H1 (cell line): ENCODE measurements at regions not wholly inside any gene's neighbourhood (a gene's known extent, or its start where the extent isn't known, plus 50 kb on each side); places are given as distances from the start of the nearest gene placed in this dataset.

Experiments used
- CTCF ChIA-PET: fragments of 300-600 bp; sonication (Branson Sonifier 250); formaldehyde crosslinking; loops from one replicate; lab custom pipeline; 2021; ENCODE audit not compliant: partially characterized antibody; lab: Charles Lee
- POLR2A ChIA-PET: fragments of 300-600 bp; sonication (Branson Sonifier 250); formaldehyde crosslinking; loops from one replicate; lab custom pipeline; 2021; ENCODE audit warnings: inconsistent platforms; ENCODE audit not compliant: partially characterized antibody; lab: Charles Lee
- DNase-seq, 2 experiments: peaks; one replicate each; pipeline versions ENCODE4 v3.0.0 to v3.0.0-alpha.2; 2010 to 2022; ENCODE audit warnings: low spot score in 2 of 2, low read depth in 1 of 2, mixed read lengths in 1 of 2
- FAIRE-seq: peaks from 2 replicates; lab custom pipeline; 2011; peaks lifted over from hg19 to GRCh38; lab: Jason Lieb, UNC
- H2AFZ ChIP-seq: 2 replicates; pipeline ENCODE4 v1.8.1; 2012; ENCODE audit warnings: low read length, inconsistent platforms
- H2AK5ac ChIP-seq: 2 replicates; pipeline ENCODE4 v1.6.1; 2013; ENCODE audit warnings: low read depth, low read length
- H2BK120ac ChIP-seq: replicated peaks from 2 replicates; pipeline ENCODE3; 2013; ENCODE audit warnings: low read depth, low read length, inconsistent platforms
- H2BK12ac ChIP-seq: 2 replicates; pipeline ENCODE4 v1.6.1; 2013; ENCODE audit warnings: low read depth, low read length
- H2BK15ac ChIP-seq: 2 replicates; pipeline ENCODE4 v1.6.1; 2013; ENCODE audit warnings: low read length
- H2BK20ac ChIP-seq: 2 replicates; pipeline ENCODE4 v1.6.1; 2013; ENCODE audit warnings: low read length
- H2BK5ac ChIP-seq: 2 replicates; pipeline ENCODE4 v1.6.1; 2013; ENCODE audit warnings: low read depth, low read length
- H3K14ac ChIP-seq: 2 replicates; pipeline ENCODE4 v1.6.1; 2013; ENCODE audit warnings: inconsistent platforms; ENCODE audit not compliant: insufficient read length
- H3K18ac ChIP-seq: 2 replicates; pipeline ENCODE4 v1.6.1; 2013; ENCODE audit warnings: low read length; ENCODE audit errors: extremely low read depth
- H3K23ac ChIP-seq: 2 replicates; pipeline ENCODE4 v1.6.1; 2013; ENCODE audit warnings: inconsistent platforms; ENCODE audit not compliant: insufficient read length
- H3K23me2 ChIP-seq: 2 replicates; pipeline ENCODE4 v1.6.1; 2013; ENCODE audit warnings: low read depth, low read length
- H3K27ac ChIP-seq: 2 replicates; pipeline ENCODE4 v1.6.1; 2011; ENCODE audit warnings: low read depth, low read length, inconsistent platforms
- H3K27me3 ChIP-seq, 4 experiments: replicated peaks in 1 of 4; 1 replicate in 1 of 4; 2 replicates in 3 of 4; pipeline versions ENCODE4 v1.6.1 to v1.8.1; 2011 to 2013; ENCODE audit warnings: low read length in 3 of 4, mild to moderate bottlenecking in 3 of 4, inconsistent platforms in 2 of 4, mixed read lengths in 2 of 4, moderate library complexity in 1 of 4; ENCODE audit not compliant: control insufficient read depth in 3 of 4, insufficient read depth in 3 of 4; ENCODE audit errors: extremely low read depth in 1 of 4
- H3K36me3 ChIP-seq, 4 experiments: 2 replicates each; pipeline versions ENCODE4 v1.6.1 to v1.8.1; 2011 to 2013; ENCODE audit warnings: mild to moderate bottlenecking in 4 of 4, low read length in 3 of 4, moderate library complexity in 2 of 4, control low read depth in 1 of 4, inconsistent platforms in 1 of 4; ENCODE audit not compliant: insufficient read depth in 4 of 4, control insufficient read depth in 2 of 4
- H3K4ac ChIP-seq: replicated peaks from 2 replicates; pipeline ENCODE3; 2013; ENCODE audit warnings: low read length, low read depth, mixed read lengths, inconsistent platforms; ENCODE audit not compliant: insufficient read length
- H3K4me1 ChIP-seq, 4 experiments: replicated peaks in 1 of 4; 1 replicate in 1 of 4; 2 replicates in 3 of 4; pipeline versions ENCODE4 v1.6.1 to v1.8.1; 2011 to 2013; ENCODE audit warnings: low read length in 3 of 4, inconsistent platforms in 2 of 4, mixed read lengths in 1 of 4; ENCODE audit not compliant: insufficient read depth in 4 of 4, control insufficient read depth in 3 of 4
- H3K4me2 ChIP-seq, 2 experiments: 2 replicates each; pipeline versions ENCODE4 v1.6.1 to v1.8.1; 2011 to 2013; ENCODE audit warnings: low read depth in 2 of 2, low read length in 2 of 2, control low read depth in 1 of 2, inconsistent platforms in 1 of 2, mild to moderate bottlenecking in 1 of 2; ENCODE audit not compliant: insufficient read depth in 1 of 2
- H3K4me3 ChIP-seq, 4 experiments: fragments of 200-600, 300-600 bp in 1 of 4; sonication (generic), shearing (Covaris generic), sonication (Bioruptor Twin) in 1 of 4; 2 replicates each; pipeline versions ENCODE4 v1.5.1 to v1.8.1; 2011 to 2016; ENCODE audit warnings: low read length in 4 of 4, low read depth in 3 of 4, control low read depth in 2 of 4, inconsistent platforms in 2 of 4, mild to moderate bottlenecking in 2 of 4, mixed read lengths in 1 of 4, moderate library complexity in 1 of 4; ENCODE audit not compliant: insufficient read depth in 2 of 4; ENCODE audit errors: extremely low read depth in 1 of 4
- H3K56ac ChIP-seq: replicated peaks from 2 replicates; pipeline ENCODE3; 2013; ENCODE audit warnings: low read depth, mild to moderate bottlenecking, mixed read lengths, low read length, inconsistent platforms; ENCODE audit not compliant: insufficient read length
- H3K79me1 ChIP-seq: 2 replicates; pipeline ENCODE4 v1.6.1; 2013; ENCODE audit warnings: low read depth, low read length, control low read depth
- H3K79me2 ChIP-seq, 2 experiments: 2 replicates each; pipeline versions ENCODE4 v1.6.1 to v1.8.1; 2012 to 2013; ENCODE audit warnings: low read length in 2 of 2, mild to moderate bottlenecking in 2 of 2, inconsistent platforms in 1 of 2; ENCODE audit not compliant: insufficient read depth in 2 of 2, control insufficient read depth in 1 of 2
- H3K9ac ChIP-seq, 4 experiments: replicated peaks in 1 of 4; 1 replicate in 1 of 4; 2 replicates in 3 of 4; pipeline versions ENCODE4 v1.6.1 to v1.8.1; 2011 to 2013; ENCODE audit warnings: low read depth in 3 of 4, low read length in 3 of 4, control low read depth in 2 of 4, mild to moderate bottlenecking in 2 of 4, moderate library complexity in 2 of 4, inconsistent platforms in 1 of 4; ENCODE audit errors: extremely low read depth in 1 of 4
- H3K9me3 ChIP-seq, 2 experiments: 2 replicates each; pipeline versions ENCODE4 v1.6.1 to v1.8.1; 2012 to 2013; ENCODE audit warnings: mild to moderate bottlenecking in 2 of 2, moderate library complexity in 2 of 2, control low read depth in 1 of 2, inconsistent platforms in 1 of 2, low read depth in 1 of 2, low read length in 1 of 2, mixed read lengths in 1 of 2; ENCODE audit not compliant: insufficient read depth in 2 of 2
- H4K20me1 ChIP-seq, 2 experiments: replicated peaks in 1 of 2; 2 replicates each; pipeline versions ENCODE3 to v1.8.1; 2011 to 2013; ENCODE audit warnings: inconsistent platforms in 2 of 2, low read length in 2 of 2, mild to moderate bottlenecking in 1 of 2; ENCODE audit not compliant: insufficient read depth in 2 of 2, control insufficient read depth in 1 of 2
- H4K5ac ChIP-seq: 2 replicates; pipeline ENCODE4 v1.6.1; 2013; ENCODE audit warnings: low read length, low read depth, mixed read lengths, inconsistent platforms; ENCODE audit not compliant: insufficient read length
- H4K8ac ChIP-seq: 2 replicates; pipeline ENCODE4 v1.8.0; 2013; ENCODE audit warnings: mild to moderate bottlenecking, moderate library complexity, low read length, inconsistent platforms; ENCODE audit not compliant: insufficient read depth; ENCODE audit errors: extremely low read depth
- H4K91ac ChIP-seq: replicated peaks from 2 replicates; pipeline ENCODE3; 2013; ENCODE audit warnings: low read length, mixed read lengths, inconsistent platforms; ENCODE audit not compliant: insufficient read length
- BACH1 ChIP-seq: IDR thresholded peaks from 2 replicates; pipeline ENCODE4 v1.6.1; 2012; ENCODE audit warnings: low read length, improper control_type of control experiment
- CBX8 ChIP-seq: fragments of 300-800, 300-1000 bp; sonication (generic); IDR thresholded peaks from 2 replicates; pipeline ENCODE4 v1.7.1; 2016; ENCODE audit warnings: low read depth, low read length, borderline replicate concordance
- EP300 ChIP-seq, 2 experiments: IDR thresholded peaks; 1 replicate in 1 of 2; 2 replicates in 1 of 2; pipeline ENCODE4 v1.6.1; 2011 to 2012; ENCODE audit warnings: low read depth in 2 of 2, low read length in 2 of 2, mild to moderate bottlenecking in 2 of 2, borderline replicate concordance in 1 of 2, inconsistent platforms in 1 of 2, moderate library complexity in 1 of 2
- EZH2 ChIP-seq: fragments of 200-600 bp; sonication (generic); IDR thresholded peaks from 2 replicates; pipeline ENCODE4 v1.7.1; 2012; ENCODE audit warnings: low read depth, mild to moderate bottlenecking, moderate library complexity, low read length, inconsistent platforms; ENCODE audit not compliant: severe bottlenecking
- GABPA ChIP-seq: IDR thresholded peaks from 2 replicates; pipeline ENCODE4 v1.6.1; 2011; ENCODE audit warnings: mild to moderate bottlenecking, low read length, moderate library complexity, borderline replicate concordance; ENCODE audit not compliant: insufficient read depth
- POLR2AphosphoS5 ChIP-seq: IDR thresholded peaks from 2 replicates; pipeline ENCODE4 v1.6.1; 2011; ENCODE audit warnings: low read depth, low read length
- RNF2 ChIP-seq: fragments of 200-900, 300-1000 bp; sonication (generic); IDR thresholded peaks from 2 replicates; pipeline ENCODE4 v1.7.1; 2016; ENCODE audit warnings: borderline replicate concordance, low read depth, mild to moderate bottlenecking, antibody characterized with exemption, low read length; ENCODE audit not compliant: poor library complexity, severe bottlenecking; ENCODE audit errors: missing control alignments
- SAP30 ChIP-seq: fragments of 300-600 bp; sonication (generic); IDR thresholded peaks from 2 replicates; pipeline ENCODE4 v1.7.1; 2012; ENCODE audit warnings: low read length, moderate library complexity, mild to moderate bottlenecking, inconsistent platforms; ENCODE audit not compliant: insufficient read depth, insufficient replicate concordance
- SUZ12 ChIP-seq: fragments of 200-600 bp; sonication (generic); IDR thresholded peaks from 2 replicates; pipeline ENCODE4 v1.6.1; 2012; ENCODE audit warnings: mild to moderate bottlenecking, inconsistent platforms, low read length, moderate library complexity, mixed read lengths
- WGBS, 2 experiments: shearing (Covaris generic) in 1 of 2; methylation state at CpG; one replicate each; pipeline versions ENCODE4 v1.1.6 to v1.1.7; 2013 to 2015; ENCODE audit warnings: low lambda C conversion rate in 2 of 2, mixed read lengths in 2 of 2, inconsistent platforms in 1 of 2, low coverage in 1 of 2, missing lambda C conversion rate in 1 of 2; ENCODE audit not compliant: insufficient replicate concordance in 2 of 2, insufficient coverage in 1 of 2, insufficient read length in 1 of 2; ENCODE audit errors: extremely low coverage in 1 of 2, missing lambda C conversion rate in 1 of 2; 5-methylcytosine and 5-hydroxymethylcytosine counted together

DNA sequence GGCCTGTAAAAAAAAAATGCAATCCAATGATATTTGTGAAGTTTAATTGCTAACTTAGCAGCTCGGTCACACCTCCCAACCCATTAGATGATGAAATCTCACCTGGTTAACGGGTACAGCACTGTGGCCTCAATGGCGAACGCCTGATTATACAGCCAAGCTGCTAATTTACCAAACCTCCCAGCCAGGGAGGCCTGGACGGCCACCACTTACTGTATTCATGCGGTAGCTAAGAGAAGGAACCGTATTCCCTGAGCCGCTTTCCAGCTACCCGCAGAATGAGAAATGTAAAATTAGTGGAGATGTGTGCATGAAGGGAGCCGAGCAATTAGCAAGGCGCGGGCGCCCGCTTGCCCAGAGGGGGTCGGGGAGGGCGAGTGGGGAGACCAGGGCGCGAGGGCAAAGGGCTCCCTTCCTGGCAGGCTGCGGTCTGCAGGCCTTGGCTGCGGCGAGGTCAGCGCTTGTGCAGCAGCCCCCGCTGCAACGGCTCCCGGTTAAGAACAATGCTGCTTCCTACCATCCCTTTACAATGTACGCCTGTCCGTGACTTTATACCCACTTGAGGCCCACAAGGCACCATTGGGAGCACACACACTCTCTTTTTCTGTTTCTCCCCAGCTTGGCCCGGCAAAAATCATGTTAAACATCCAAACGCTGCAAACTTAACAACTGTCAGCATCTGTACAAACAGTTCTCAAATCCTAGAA is 70.4 kb upstream of the TBCA start:
- Histone ChIP-seq H3K9ac (no peak overlapping the region), H2AFZ (no peak overlapping the region), H4K5ac (no peak overlapping the region), H4K8ac (no peak overlapping the region), H2BK15ac (no peak overlapping the region), H2BK20ac (no peak overlapping the region), H3K9me3 (no peaks in the 10 kb centered on the region), H3K23me2 (peaks cover 2% of the 10 kb centered on the region; the same call in 1 of the 2 replicates), H3K14ac (no peak overlapping the region), H3K79me2 (no peaks in the 10 kb centered on the region), H3K23ac (no peak overlapping the region), H2BK120ac (no peak overlapping the region), H3K4me2 (peak overlapping the region; percentile 14 to 28; a peak in 3 of 4 replicates), H4K91ac (no peak overlapping the region), H2BK5ac (no peak overlapping the region), H3K4ac (no peak overlapping the region), H3K79me1 (no peaks in the 10 kb centered on the region), H3K4me3 (peak overlapping the region in 1 of 4 experiments; percentile 24; a peak in 2 of 8 replicates), H3K27me3 (peaks cover 79 to 100% (median 96%) of the 10 kb centered on the region in 4 experiments), H3K4me1 (peaks cover 12 to 37% (median 21%) of the 10 kb centered on the region in 4 experiments), H2BK12ac (no peak overlapping the region), H2AK5ac (no peak overlapping the region), H3K56ac (no peak overlapping the region), H3K27ac (no peak overlapping the region), H3K36me3 (peaks cover 0 to 6% (median 0%) of the 10 kb centered on the region in 4 experiments; a peak in 1 of 8 replicates), H3K18ac (no peak overlapping the region), H4K20me1 (peaks cover 26 to 37% of the 10 kb centered on the region in 2 experiments)
- TF ChIP-seq RNF2 = peak; percentile 92
- TF ChIP-seq POLR2AphosphoS5 = no peak
- no peak for TF ChIP-seq EP300 (IDR thresholded peaks at IDR 0.05; ENCODE audit: borderline replicate concordance in 1 of 2, low read depth in 2 of 2, low read length in 2 of 2)
- no peak for TF ChIP-seq GABPA
- peak; percentile 74; the same call in 1 of the 2 replicates for TF ChIP-seq CBX8
- TF ChIP-seq SAP30 = no peak
- peak; percentile 94 for TF ChIP-seq SUZ12
- TF ChIP-seq EZH2 = peak; percentile 88
- no peak for TF ChIP-seq BACH1
- FAIRE-seq (no peak), DNase-seq (no peak)
- WGBS, 2 experiments = 7% methylated on average over 29 of the region's 29 CpGs; no CpG with 5 or more reads in 1 of the 2 experiments
- ChIA-PET POLR2A (interaction anchor here (0.9 kb wide), 1 partner anchor 200 kb away, joined by 3 read pairs; no protein-coding TSS in a partner anchor), CTCF (interaction anchor here (0.7 to 1.4 kb wide), 5 partner anchors 103 to 213 kb away, joined by 3 to 4 read pairs (median 3); no protein-coding TSS in a partner anchor)
